ENCODE measurements at regions not wholly inside any gene's neighbourhood (a gene's known extent, or its start where the extent isn't known, plus 50 kb on each side); places are given as distances from the start of the nearest gene placed in this dataset.

GRCh38 chr15:60254416-60254815 lies 143.4 kb downstream of the ANXA2 start:
- Histone ChIP-seq H3K27me3 (ENCODE audit: control insufficient read depth in 2 of 2, insufficient read depth in 2 of 2, low read length in 2 of 2) (peaks cover 6 to 10% of the 10 kb centered on the region in 2 experiments), H3K27ac (ENCODE audit: insufficient read depth, low read depth, low read length) (no peak overlapping the region), H3K9ac (replicated peaks; ENCODE audit: extremely low read depth, insufficient read depth, low read length) (no peak overlapping the region), H3K9me1 (replicated peaks; ENCODE audit: control insufficient read depth, extremely low read depth, insufficient read depth, low read length) (no peaks in the 10 kb centered on the region), H3K4me2 (ENCODE audit: insufficient read depth, low read length) (no peak overlapping the region), H2AFZ (ENCODE audit: low read depth, low read length) (no peak overlapping the region), H3K36me3 (ENCODE audit: control insufficient read depth in 2 of 2, extremely low read depth in 1 of 2, insufficient read depth in 2 of 2, low read length in 2 of 2) (no peaks in the 10 kb centered on the region), H3K79me2 (ENCODE audit: control insufficient read depth, insufficient read depth, low read length) (no peaks in the 10 kb centered on the region), H3K4me1 (ENCODE audit: control insufficient read depth, extremely low read depth, insufficient read depth, low read length) (no peaks in the 10 kb centered on the region), H3K9me3 (replicated peaks; ENCODE audit: control insufficient read depth, insufficient read depth, low read length) (no peaks in the 10 kb centered on the region), H4K20me1 (replicated peaks; ENCODE audit: control insufficient read depth, extremely low read depth, insufficient read depth, low read length) (no peaks in the 10 kb centered on the region), H3K4me3 (replicated peaks in 1 of 3; ENCODE audit: insufficient read depth in 1 of 3, low read depth in 1 of 3, low read length in 3 of 3) (no peak overlapping the region)
- no peak for FAIRE-seq
- ChIA-PET CTCF (no interaction called here), POLR2A (no interaction called here)
- BruUV-seq (replicated peaks): no TSS peak
- TF ChIP-seq MYC (IDR thresholded peaks at IDR 0.05; ENCODE audit: low read depth, low read length) (no peak), GATA2 (IDR thresholded peaks at IDR 0.05; ENCODE audit: insufficient read depth, insufficient read length, low read depth, low read length) (no peak), FOS (IDR thresholded peaks at IDR 0.05; ENCODE audit: borderline replicate concordance, insufficient read depth, low read length) (no peak), CTCF (IDR thresholded peaks at IDR 0.05; ENCODE audit: extremely low read depth in 1 of 2, insufficient read depth in 1 of 2, low read depth in 1 of 2, low read length in 2 of 2) (no peak), JUN (IDR thresholded peaks at IDR 0.05; ENCODE audit: borderline replicate concordance, insufficient read depth, insufficient read length, low read depth) (no peak), POLR2A (IDR thresholded peaks at IDR 0.05; ENCODE audit: low read depth, low read length) (no peak), POLR2AphosphoS5 (IDR thresholded peaks at IDR 0.05; ENCODE audit: insufficient read depth, low read depth, low read length) (no peak), EZH2 (IDR thresholded peaks at IDR 0.05; ENCODE audit: borderline replicate concordance, low read depth, low read length, severe bottlenecking) (no peak), MAX (IDR thresholded peaks at IDR 0.05; ENCODE audit: insufficient read depth, insufficient read length) (no peak)
- intact Hi-C loops (cut with micrococcal nuclease): no loop called here
- dilution Hi-C loops (cut with MboI; ENCODE audit: extremely low pct_ligation_motif_present, low sequenced_read_pairs): no loop called here
- no peak for DNase-seq (ENCODE audit: low read depth, low spot score)
